Endothelial cell (in vitro differentiated cells): ENCODE measurements at regions not wholly inside any gene's neighbourhood (a gene's known extent, or its start where the extent isn't known, plus 50 kb on each side); places are given as distances from the start of the nearest gene placed in this dataset.

ENCODE experiments used
- DNase-seq: peaks from one replicate; pipeline ENCODE4 v3.0.0; 2021; ENCODE audit warnings: low spot score
- H3K27ac Mint-ChIP-seq: one replicate; pipeline ENCODE4 v1.8.0; 2021; ENCODE audit warnings: mixed read lengths, inconsistent platforms; ENCODE audit not compliant: unreplicated experiment
- H3K27me3 Mint-ChIP-seq: one replicate; pipeline ENCODE4 v1.8.0; 2021; ENCODE audit warnings: mild to moderate bottlenecking, moderate library complexity, mixed read lengths, inconsistent platforms; ENCODE audit not compliant: unreplicated experiment
- H3K36me3 Mint-ChIP-seq: one replicate; pipeline ENCODE4 v1.8.0; 2021; ENCODE audit warnings: mild to moderate bottlenecking, low read depth, mixed read lengths, inconsistent platforms; ENCODE audit not compliant: unreplicated experiment
- H3K4me1 Mint-ChIP-seq: one replicate; pipeline ENCODE4 v1.8.0; 2021; ENCODE audit warnings: mild to moderate bottlenecking, mixed read lengths, inconsistent platforms; ENCODE audit not compliant: unreplicated experiment
- H3K4me3 Mint-ChIP-seq: one replicate; pipeline ENCODE4 v1.8.0; 2021; ENCODE audit warnings: mild to moderate bottlenecking, mixed read lengths, inconsistent platforms; ENCODE audit not compliant: unreplicated experiment
- H3K9me3 Mint-ChIP-seq: one replicate; pipeline ENCODE4 v1.8.0; 2021; ENCODE audit warnings: mixed read lengths, inconsistent platforms; ENCODE audit not compliant: unreplicated experiment
- TF ChIP-seq, protein P1 (sequence below): fragments of 200-600 bp; sonication (generic); IDR thresholded peaks from one replicate; pipeline ENCODE4 v1.5.0; 2021; ENCODE audit warnings: antibody characterized with exemption; ENCODE audit not compliant: unreplicated experiment

- Mint-ChIP-seq H3K4me3 (no peak overlapping the region), H3K9me3 (no peaks in the 10 kb centered on the region), H3K27ac (no peak overlapping the region), H3K27me3 (no peaks in the 10 kb centered on the region), H3K36me3 (no peaks in the 10 kb centered on the region), H3K4me1 (no peaks in the 10 kb centered on the region)
- TF ChIP-seq, protein P1, sequence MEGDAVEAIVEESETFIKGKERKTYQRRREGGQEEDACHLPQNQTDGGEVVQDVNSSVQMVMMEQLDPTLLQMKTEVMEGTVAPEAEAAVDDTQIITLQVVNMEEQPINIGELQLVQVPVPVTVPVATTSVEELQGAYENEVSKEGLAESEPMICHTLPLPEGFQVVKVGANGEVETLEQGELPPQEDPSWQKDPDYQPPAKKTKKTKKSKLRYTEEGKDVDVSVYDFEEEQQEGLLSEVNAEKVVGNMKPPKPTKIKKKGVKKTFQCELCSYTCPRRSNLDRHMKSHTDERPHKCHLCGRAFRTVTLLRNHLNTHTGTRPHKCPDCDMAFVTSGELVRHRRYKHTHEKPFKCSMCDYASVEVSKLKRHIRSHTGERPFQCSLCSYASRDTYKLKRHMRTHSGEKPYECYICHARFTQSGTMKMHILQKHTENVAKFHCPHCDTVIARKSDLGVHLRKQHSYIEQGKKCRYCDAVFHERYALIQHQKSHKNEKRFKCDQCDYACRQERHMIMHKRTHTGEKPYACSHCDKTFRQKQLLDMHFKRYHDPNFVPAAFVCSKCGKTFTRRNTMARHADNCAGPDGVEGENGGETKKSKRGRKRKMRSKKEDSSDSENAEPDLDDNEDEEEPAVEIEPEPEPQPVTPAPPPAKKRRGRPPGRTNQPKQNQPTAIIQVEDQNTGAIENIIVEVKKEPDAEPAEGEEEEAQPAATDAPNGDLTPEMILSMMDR: no peak
- no peak for DNase-seq
Measured at GRCh38 chr4:59814402-59815010, 1385.6 kb upstream of the ADGRL3 start.

- H3K27me3 Mint-ChIP-seq: no peaks in the 10 kb centered on the region
- no peak overlapping the region for H3K4me3 Mint-ChIP-seq
- H3K27ac Mint-ChIP-seq: no peak overlapping the region
- DNase-seq: no peak
- no peaks in the 10 kb centered on the region for H3K9me3 Mint-ChIP-seq
- TF ChIP-seq, protein P1: no peak
- H3K36me3 Mint-ChIP-seq: no peaks in the 10 kb centered on the region
- no peaks in the 10 kb centered on the region for H3K4me1 Mint-ChIP-seq
Measured at GRCh38 chr4:59818656-59819055, 1381.5 kb upstream of the ADGRL3 start.

DNA sequence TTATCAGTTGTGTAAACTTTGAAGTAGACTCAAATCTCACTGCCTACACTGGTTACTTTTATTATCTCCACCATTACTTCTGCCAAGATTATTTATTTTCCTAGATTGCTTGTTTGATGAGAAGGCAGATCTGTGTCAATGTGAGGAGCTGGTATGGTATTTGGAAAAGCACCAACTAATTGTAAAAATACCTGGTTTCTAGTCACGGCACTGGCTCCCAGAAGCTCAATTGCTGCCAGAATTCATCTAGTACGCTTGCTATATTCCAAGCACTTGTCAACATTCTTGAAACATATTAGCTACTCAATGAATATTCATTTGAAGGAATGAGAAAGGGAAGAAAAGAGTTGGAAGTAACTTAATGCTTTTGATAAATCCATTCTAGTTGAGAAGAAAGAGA lies 1376.8 kb upstream of the ADGRL3 start:
- no peak overlapping the region for H3K27ac Mint-ChIP-seq
- H3K4me3 Mint-ChIP-seq: no peak overlapping the region
- H3K36me3 Mint-ChIP-seq: no peaks in the 10 kb centered on the region
- no peaks in the 10 kb centered on the region for H3K9me3 Mint-ChIP-seq
- no peak for DNase-seq
- TF ChIP-seq, protein P1: no peak
- H3K4me1 Mint-ChIP-seq: no peaks in the 10 kb centered on the region
- H3K27me3 Mint-ChIP-seq: peaks cover 3% of the 10 kb centered on the region

- Mint-ChIP-seq H3K36me3 (no peaks in the 10 kb centered on the region), H3K9me3 (no peaks in the 10 kb centered on the region), H3K4me1 (no peaks in the 10 kb centered on the region), H3K27me3 (peaks cover 3% of the 10 kb centered on the region), H3K27ac (no peak overlapping the region), H3K4me3 (no peak overlapping the region)
- no peak for DNase-seq
- TF ChIP-seq, protein P1: no peak
Measured at GRCh38 chr4:59825104-59825503, 1375.0 kb upstream of the ADGRL3 start.

GRCh38 chr4:59831746-59832145 lies 1368.4 kb upstream of the ADGRL3 start:
- TF ChIP-seq, protein P1: no peak
- Mint-ChIP-seq H3K9me3 (no peaks in the 10 kb centered on the region), H3K27ac (no peak overlapping the region), H3K36me3 (no peaks in the 10 kb centered on the region), H3K4me3 (no peak overlapping the region), H3K27me3 (no peaks in the 10 kb centered on the region), H3K4me1 (no peaks in the 10 kb centered on the region)
- no peak for DNase-seq
